Globus pallidus (tissue), 1 donor: ENCODE measurements at regions not wholly inside any gene's neighbourhood (a gene's known extent, or its start where the extent isn't known, plus 50 kb on each side); places are given as distances from the start of the nearest gene placed in this dataset.
"Not testable (repeated sequence)": the region's sequence is repeated elsewhere in the genome, so short reads cannot be mapped to it uniquely, and the experiment has no call there.

Experiments
- DNase-seq: peaks from one replicate; pipeline ENCODE4 v3.0.0-alpha.2; 2015; ENCODE audit warnings: low spot score

- not testable (repeated sequence) for DNase-seq
Measured at GRCh38 chr2:111366641-111367029, 245.9 kb downstream of the BCL2L11 start.

DNA sequence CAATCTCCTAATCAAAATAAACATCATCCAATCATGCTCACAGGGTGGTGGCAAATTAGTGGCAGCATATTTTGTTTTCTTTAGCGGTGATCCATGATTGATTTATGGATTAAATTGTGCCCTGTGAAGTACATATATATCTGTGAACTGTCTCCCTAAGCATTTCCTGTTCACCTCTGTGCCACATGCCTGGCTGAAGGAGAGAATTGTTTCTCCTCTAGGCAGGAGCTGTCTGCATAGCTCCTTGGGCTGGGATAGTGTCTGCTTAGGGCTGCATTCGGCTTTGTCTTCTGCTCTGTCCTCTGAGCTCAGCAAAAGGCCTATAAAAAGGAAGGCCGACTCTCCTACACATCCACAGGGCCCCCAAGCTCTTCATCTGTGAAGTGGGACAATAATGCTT is 246.4 kb downstream of the BCL2L11 start:
- not testable (repeated sequence) for DNase-seq

- not testable (repeated sequence) for DNase-seq
Measured at GRCh38 chr2:111367871-111368270, 247.2 kb downstream of the BCL2L11 start.

- DNase-seq, result not testable (repeated sequence)
Measured at GRCh38 chr2:111368288-111368687, 247.6 kb downstream of the BCL2L11 start.

DNA sequence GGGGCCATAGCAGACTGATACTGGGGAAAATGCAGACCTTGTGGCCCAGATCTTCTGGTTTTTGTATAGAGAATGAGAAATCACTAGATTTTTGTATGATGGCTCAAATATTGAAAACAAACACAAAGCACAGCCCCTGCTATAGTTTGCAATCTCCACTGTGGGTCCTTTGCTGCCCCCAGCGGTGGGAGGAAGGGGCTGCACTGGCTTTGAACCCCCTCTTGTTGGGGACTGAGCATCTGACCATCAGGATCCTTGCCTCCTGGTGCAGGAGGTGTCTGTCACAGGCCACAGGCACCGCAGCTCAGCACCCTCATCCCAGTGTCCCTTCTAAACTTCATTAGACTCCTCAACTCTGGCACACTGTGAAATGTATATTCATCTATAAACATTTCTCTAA is 252.3 kb downstream of the BCL2L11 start:
- not testable (repeated sequence) for DNase-seq

DNA sequence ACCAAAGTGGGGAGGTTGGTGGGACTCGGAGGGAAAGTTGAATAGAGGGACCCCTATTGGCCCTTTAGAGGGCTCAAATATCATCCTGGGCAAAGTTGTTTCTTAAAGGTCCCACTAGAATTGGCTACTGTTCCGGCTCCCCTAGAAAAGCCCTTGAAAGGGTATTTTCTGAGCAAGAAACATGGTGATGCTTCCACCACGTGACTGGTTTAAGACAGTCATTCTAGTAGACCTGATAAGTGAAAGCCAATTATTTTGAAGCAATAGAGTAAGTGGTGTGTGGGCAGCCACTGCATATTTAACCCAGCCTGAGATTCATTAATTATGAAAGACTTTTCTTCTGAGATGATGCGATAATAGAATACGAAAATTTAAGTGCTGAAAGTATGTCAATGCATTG is 253.3 kb downstream of the BCL2L11 start:
- not testable (repeated sequence) for DNase-seq

- not testable (repeated sequence) for DNase-seq
Measured at GRCh38 chr2:111374734-111375133, 254.0 kb downstream of the BCL2L11 start.

GRCh38 chr2:111375320-111375883 is 254.7 kb downstream of the BCL2L11 start:
- not testable (repeated sequence) for DNase-seq

DNA sequence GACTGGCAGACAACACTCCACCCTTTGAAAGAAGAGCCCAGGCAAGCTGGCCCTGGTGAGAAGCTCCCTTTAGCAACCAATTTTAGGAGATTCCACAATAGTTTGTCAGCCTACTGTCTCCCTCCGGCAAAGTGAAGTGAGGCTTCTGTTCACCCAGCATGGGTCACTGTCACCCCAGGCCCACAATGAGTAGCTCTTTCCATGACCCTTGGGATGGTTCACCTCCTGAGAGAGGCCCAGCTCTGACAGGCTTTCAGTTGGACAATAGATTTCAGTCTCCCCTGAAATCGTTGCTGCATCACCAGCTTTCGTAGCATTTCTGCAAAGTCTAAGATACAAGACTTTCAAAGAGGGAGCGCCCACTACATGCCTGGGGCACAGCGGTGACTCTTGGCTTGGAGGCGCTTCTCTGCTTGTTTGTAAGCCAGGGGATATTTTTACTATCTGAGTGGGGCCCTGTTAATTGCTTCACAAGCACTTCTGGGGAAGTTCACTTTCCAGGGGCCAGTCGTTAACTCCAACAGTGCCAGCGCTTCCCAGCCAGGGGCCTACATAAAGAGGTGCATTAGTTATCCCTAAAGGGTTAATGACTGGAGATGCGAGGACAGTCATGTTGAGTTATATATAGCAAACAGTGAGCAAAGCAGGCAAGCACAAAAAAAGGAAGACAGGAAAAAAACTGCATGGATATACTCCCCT is 255.7 kb downstream of the BCL2L11 start:
- DNase-seq, result not testable (repeated sequence)

- DNase-seq, result not testable (repeated sequence)
Measured at GRCh38 chr2:111376971-111377352, 256.2 kb downstream of the BCL2L11 start.

GRCh38 chr2:111377386-111377959 is 256.8 kb downstream of the BCL2L11 start:
- DNase-seq, result not testable (repeated sequence)

GRCh38 chr2:111378348-111378747 is 257.6 kb downstream of the BCL2L11 start:
- DNase-seq, result not testable (repeated sequence)

GRCh38 chr2:111380733-111381439 is 260.2 kb downstream of the BCL2L11 start:
- DNase-seq, result not testable (repeated sequence)

GRCh38 chr2:111381530-111382306 is 261.0 kb downstream of the BCL2L11 start:
- DNase-seq, result not testable (repeated sequence)

GRCh38 chr2:111382507-111382906 is 261.8 kb downstream of the BCL2L11 start:
- DNase-seq, result not testable (repeated sequence)

- DNase-seq, result not testable (repeated sequence)
Measured at GRCh38 chr2:111383311-111383710, 262.6 kb downstream of the BCL2L11 start.

GRCh38 chr2:111385226-111385957 is 264.7 kb downstream of the BCL2L11 start:
- DNase-seq, result not testable (repeated sequence)

DNA sequence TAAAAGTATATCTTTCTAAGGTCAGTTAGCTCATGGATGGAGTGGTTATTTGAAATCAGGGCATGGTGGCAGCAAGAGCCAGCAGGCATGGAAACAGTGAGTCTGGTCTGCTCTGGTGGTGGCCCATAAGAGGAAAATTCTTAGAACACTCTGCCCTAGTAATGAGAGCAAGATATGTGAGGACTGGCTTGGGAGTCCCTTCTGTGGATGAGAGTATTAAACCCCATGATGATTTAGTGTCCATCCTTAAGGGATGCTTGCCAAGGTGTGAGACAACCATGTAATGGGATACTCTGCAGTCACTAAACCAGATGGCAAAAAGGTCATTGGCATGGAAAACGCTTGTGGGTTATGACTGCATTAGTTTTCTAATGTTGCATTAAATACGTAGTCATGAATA is 269.9 kb downstream of the BCL2L11 start:
- not testable (repeated sequence) for DNase-seq

DNA sequence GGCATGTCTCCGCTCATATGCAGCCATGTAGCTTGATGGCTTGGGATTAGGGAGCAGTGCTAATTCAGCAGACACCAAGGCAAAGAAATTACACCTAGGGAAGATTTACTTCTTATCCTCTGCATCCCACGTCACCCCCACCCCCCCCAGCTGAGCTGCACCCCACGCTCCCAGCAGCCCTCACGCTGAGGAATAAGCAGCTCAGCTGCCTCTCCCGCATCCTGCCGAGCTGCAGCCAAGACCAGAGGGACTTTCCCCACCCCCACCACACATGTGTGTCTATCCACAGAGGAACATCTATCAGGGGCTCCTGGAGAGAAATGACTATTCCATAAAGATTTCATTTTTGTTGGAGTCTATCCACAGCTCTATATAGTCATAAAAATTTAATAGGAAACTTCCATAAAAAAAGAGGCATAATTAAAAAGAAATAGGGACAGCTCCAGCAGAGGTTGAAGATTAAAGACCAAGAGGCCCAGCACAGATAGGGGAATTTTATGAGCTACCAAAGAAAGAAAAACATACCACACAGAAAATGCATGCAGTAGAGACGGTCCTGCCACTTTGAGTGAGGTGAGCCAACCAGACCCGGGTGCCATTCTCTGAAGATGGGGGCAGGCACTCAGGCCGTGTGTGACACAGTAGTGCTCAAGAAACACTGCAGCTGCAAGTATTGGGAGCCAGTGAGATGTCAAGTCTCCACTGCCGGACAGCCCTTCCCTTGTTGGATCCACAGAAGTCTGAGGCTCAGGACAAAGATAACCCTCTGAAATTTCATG is 274.8 kb downstream of the BCL2L11 start:
- DNase-seq, result not testable (repeated sequence)

DNA sequence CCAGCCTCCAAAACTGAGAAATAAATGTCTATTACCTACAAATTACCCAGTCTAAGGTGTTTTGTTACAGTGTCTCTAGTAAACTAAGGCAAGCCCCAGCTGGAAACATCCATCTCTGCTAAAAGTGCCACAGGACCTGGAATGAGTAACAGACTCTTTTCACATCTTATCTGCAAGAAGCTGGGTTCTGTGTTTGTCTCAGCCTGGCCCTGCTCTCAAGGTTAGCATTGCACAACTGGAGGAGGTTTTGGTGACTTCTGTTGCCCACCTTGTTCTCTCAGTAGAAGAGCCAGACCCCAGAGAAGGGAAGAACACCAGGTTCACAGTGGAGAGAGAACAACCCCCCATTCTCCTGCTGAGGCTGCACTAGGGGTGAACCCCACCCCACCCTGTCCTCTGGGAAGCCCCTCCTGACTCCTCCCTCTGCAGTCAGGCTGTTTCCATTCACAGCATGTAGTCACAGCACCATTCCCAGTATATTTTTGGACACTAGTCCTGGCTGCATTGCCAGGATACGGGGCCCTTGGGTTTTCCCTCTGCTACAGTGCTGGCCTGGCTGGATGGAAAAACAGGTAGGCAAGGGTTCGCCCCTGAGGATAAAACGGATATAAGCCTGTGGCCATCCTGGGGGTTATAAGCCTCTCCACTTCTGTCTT is 280.0 kb downstream of the BCL2L11 start:
- DNase-seq, result not testable (repeated sequence)
